GM21367 (cell line): ENCODE measurements at regions not wholly inside any gene's neighbourhood (a gene's known extent, or its start where the extent isn't known, plus 50 kb on each side); places are given as distances from the start of the nearest gene placed in this dataset.
"Not testable (repeated sequence)": the region's sequence is repeated elsewhere in the genome, so short reads cannot be mapped to it uniquely, and the experiment has no call there.

Experiments
- ATAC-seq: cut with Tn5 transposase; IDR thresholded peaks from one replicate; pipeline ENCODE4 v1.9.1; 2021; ENCODE audit not compliant: unreplicated experiment

DNA sequence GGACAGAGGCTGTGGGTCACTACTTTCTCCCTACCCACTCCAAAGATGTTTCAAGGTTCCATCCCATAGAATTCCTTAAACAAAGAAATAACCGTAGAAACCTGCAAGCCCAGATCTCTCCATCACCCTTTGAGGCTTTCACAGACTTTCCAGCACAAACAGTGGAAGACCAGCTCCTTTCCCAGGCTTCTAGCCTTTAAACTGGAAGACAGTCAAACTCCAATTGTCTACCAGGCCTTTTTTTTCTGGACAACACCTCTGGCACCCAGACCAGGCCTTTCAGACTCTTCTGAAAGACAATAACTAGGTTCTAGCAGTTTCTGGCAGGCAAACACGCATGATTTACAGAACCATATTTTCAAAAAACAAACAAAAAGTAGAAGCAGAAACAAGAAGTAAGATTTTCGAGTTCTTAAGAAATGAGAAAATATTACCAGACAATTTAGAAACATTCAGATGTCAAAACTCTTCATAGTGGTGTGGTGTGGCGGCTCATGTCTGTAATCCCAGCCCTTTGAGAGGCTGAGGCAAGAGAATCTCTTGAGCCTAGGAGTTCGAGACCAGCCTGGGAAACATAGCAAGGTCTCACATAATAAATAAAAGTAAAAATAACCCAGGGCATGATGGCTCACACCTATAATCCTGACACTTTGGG, 73.0 kb upstream of the EPCAM start:
- no peak for ATAC-seq

DNA sequence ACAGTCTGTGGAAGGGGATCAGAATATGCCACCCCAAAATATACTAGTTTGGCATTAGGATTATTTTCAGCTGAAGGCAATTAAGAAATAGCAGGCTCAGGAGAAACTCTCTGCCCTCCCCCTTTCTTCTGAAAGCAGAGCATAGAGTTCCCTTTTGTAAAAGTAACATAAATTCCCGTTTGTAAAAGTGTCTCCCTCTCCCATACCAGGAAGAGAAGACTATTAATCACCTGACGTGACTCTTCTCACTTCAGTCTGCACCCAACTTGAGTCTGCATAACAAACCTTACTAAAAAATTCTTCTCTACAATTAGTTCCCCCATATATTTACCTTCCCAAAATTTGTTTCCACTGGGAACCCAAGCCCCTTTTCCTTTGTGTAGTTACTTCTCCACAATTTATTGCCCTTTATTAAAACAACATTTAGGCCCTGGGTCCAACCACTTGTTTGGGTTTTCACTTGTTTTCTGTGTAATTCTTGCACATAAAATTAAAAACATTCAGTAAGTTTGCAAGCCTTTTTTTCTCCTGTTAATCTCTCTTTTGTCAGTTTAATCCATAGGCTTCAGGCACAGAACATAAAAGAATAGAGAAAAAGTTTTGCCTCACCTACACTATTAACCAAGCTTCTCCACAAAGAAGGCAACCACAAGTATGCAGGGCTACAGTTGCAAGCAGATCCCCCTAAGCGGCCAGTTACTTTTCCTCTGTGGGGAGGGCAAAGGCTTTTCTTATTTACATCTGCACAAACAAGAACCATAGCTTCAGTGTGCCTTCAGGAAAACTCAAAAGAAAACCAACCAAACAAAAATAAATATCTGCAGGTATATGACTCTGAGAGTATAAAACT, 73.8 kb upstream of the EPCAM start:
- no peak for ATAC-seq

DNA sequence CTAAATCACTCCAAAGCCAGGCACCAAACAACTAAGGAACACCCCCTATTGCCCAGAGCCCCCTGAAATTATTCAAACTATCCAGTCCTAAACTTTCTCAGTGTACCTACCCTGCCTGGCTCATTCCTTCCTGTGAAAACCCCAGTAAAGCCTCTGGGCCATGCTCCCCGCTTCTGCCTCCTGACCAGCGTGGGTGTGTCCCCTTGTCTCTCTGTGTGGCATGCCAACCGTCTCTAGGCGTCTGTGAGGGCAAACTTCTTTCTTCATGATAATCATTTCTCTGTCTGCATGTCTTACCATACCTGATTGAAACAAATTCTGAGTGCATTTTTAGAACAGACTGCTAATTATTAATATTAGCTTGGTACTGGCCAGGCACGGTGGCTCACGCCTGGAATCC, 75.1 kb upstream of the EPCAM start:
- ATAC-seq = no peak

DNA sequence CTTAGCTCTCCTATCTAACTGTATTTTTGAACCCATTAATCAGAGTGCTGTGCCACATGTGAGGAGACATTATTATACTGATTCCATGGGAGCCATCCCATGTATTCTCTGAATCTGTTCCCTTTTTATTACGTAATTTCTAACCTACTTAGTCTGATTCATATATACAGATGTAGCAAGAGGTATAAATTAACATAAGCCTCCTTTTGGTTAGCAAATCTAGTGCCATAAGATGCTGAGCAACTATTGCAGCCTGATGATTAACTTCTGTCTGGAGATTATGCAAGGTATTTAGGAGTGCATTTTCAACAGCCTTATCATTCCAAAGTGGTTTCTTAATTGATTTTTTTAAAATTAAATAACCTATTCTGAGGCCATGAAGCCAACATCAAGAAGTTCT, 80.2 kb upstream of the EPCAM start:
- ATAC-seq = no peak

DNA sequence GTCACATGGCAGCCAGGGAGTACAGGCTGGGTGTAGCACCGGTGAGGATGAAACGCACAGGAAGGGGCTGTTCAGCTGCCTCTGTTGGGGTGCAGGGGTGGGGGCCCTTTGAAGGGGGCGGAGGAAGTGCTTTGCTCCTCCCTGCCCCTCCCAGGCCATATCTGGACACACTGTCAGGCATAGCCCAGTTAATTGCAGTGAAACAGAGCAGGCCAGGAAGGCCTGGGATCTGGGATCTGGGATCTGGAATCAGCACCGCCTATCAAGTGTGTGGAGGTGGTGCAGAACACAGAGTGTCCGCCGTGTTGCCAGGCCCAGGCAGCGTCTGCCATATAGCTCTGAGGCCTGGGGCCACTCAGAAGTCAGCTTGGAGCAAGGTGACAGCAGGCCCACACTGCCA, 85.5 kb upstream of the EPCAM start:
- ATAC-seq = no peak

DNA sequence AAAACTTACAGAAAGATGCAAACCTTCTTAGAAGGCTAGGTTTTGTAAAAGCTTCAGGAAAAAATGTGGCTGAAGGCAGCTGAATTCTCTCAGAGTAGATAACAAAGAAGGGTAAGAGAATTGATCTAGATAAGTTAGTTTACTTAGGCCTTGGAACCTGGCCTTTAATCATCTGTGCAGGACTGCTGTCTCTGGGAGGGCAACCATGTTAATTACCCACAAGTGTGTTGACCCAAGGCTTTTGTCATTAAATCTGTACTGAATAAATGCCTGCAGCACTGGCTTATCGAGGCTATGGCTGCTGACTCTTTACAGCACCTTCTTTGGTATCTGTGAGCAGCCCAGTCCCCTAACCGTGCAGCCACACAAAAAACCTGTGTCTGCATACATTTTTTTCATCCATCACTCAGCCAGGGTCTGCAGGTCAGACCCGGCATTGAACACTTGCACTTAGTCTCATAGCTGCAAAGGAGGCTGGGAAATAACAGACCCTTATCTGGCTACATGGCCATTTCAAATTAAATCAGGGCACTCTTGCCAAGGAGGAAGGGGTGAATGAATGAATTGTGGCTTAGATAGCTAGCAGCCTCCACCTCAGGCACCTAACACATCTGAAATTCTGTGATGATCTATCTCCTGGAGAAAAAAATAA, 86.4 kb upstream of the EPCAM start:
- ATAC-seq = no peak

DNA sequence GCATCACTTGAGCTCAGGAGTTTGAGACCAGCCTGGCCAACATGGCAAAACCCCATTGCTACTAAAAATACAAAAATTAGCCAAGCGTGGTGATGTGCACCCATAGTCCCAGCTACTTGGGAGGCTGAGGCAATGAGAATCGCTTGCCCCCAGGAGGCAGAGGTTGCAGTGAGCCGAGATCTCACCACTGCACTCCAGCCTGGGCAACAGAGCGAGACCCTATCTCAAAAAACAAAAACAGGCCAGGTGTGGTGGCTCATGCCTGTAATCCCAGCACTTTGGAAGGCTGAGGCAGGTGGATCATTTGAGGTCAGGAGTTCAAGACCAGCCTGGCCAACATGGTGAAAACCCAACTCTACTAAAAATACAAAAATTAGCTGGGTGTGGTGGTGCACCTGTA, 89.6 kb upstream of the EPCAM start:
- ATAC-seq = not testable (repeated sequence)

DNA sequence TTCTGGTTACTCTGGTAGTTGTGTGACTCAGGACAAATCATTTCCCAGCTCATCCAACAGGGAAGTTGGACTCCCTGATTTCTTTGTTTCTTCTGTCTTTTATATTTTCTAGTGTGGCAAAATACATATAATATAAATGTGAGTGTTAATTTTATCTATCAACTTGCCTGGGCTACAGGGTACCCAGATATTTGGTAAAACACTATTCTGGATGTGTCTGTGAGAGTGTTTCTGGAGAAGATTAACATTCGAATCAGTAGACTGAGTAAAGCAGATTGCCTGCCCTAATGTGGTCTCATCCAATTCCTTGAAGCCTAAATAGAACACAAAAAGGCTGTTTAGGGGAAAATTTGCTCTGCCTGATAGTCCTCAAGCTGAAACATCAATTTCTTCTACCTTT, 91.1 kb upstream of the EPCAM start:
- no peak for ATAC-seq

DNA sequence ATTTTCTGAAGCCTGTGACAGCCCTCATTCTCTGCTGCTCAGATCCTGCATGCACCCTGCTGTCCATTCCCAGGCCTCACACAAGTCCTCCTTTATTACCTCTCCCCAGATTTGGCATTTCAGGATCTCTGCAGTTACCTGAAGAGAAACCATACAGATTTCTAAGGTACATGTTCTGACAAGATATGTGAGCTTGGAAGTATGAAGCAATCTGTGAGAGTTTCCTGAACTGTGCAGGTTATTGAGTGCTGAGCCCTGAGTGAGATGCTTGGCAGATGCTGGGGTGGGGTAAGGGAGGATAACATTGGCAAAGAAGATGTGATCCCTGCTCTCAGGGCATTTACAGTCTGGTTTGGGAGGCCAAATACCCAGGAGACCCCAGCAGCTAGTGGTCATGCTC, 91.9 kb upstream of the EPCAM start:
- ATAC-seq = no peak

DNA sequence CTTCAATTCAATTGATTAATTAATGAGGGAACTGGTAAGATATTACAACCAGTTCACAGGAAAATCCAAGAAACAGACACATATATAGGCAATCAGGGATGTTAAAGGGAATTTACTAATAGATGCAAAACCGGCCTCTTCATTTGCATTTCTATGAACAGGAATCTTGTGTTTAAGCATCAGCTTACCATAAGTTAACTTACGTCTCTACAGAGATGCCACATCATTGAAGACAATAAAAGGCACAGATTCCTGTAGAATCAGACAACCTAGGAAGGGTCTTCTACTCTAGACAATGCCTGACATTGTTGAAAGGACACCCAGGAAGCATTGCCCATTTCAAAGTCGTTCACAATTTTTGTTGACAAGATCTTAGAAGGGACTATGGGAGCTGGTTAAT, 93.0 kb upstream of the EPCAM start:
- no peak for ATAC-seq

DNA sequence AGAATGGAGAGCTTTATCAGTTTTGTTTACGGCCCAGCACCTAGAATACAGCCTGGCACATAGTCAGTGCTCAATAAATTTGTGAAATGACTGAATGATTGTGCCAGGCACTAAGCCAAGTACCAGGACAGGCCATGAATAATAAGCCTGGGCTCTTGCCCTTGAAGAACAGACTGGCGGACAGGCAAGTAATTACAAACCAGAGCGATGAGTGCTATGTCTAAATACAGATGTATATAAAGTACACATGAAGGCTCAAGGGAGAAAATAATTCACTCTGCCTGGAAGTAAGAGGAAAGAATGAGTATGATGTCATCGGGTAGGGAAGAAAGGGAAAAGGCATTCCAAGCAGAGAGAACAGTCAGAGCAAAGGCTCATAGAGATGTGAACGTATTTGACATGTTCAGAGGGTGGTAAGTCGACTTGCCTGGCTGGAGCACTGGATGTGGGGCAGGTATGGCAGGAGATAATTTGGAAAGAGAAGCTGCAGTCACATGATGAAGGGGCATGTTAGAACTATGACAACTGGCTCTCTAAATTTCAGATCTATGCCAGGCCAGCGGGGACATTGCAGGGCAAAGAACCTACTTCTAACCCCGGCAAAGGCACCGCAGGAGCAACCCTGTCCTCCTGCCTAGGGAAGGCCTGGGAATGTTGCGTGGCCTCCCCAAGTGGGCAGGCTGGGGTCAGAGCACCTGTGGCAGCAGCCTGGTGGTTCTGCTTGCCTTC, 94.9 kb upstream of the EPCAM start:
- ATAC-seq = no peak

DNA sequence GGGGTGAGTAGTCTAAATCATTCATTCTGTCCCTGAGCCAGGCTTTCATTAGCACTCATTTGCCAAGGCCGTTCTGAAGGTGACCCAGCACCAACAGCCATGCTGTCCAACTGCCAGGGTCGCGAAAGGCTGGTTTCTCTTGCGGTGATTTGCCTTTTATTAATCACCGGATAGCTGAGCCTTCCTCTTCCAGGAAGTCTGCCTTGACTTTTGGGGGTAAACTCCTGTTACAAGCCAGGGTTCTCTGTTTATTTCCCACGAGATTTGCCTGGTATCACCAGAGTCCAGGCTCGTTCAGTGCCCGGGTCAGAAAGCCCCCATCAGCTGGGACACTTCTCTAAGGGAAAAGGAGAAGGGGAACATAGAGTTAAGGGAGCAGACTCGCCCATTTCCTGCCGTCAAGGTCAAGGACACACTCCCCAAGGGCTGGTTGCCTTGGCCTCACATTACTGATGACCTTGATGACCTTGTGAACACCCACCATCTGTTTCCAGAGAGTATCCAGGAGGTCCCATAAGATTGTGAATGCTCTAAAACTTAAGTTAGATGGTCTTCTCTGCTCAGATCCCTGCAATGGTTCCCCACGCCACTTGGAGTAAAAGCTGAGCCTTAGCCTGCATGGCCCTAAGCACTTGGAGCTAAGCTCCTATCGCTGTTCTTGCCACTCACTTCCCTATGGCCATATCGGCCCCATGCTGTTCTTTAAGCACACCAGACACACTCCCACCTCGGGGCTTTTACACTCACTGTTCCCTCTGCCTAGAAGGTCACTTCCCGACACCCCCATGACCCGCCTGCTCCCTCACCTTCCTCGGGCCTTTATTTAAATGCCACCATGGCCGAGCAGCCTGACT, 96.0 kb upstream of the EPCAM start:
- ATAC-seq = no peak

DNA sequence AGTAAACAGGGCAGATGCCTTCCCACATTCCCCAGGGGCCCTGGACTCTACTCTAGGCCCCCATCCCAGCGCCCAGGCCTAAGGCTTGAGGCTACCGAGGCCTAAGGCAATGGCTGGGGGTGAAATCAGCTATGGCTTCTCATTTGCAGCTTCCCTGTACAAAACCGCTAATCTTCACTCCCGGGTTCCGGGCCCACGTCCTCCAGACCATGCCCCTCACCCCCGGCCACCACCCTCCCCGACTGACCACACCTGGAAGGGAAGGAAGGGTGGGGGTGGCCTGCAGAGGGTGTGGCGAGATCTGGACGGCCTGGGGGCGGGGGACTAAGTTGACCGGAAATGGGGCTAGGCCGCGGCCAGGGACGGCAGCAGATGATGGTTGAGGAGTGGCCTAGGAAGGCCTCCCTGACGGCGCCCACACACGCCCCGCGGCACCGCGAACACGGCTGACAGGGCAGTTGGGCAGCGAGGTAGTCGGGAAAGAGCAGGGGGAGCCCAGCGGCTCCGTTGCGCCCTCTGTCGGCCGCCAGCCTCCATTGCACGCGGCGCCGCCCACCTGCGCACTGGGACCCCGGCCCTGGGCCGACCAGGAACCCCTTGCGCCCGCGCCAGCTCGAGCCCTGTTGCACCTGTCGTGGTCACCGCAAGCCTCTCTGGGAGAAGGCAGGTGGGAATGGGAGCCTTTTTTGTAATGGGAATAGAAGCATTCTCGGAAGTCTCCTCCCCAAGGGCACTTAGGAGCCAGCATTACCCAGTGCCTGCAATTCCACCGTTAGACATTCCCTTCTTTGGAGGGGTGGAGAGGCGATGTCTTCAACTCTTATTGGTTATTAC, 95.9 kb upstream of the CALM2 start:
- ATAC-seq = no peak

DNA sequence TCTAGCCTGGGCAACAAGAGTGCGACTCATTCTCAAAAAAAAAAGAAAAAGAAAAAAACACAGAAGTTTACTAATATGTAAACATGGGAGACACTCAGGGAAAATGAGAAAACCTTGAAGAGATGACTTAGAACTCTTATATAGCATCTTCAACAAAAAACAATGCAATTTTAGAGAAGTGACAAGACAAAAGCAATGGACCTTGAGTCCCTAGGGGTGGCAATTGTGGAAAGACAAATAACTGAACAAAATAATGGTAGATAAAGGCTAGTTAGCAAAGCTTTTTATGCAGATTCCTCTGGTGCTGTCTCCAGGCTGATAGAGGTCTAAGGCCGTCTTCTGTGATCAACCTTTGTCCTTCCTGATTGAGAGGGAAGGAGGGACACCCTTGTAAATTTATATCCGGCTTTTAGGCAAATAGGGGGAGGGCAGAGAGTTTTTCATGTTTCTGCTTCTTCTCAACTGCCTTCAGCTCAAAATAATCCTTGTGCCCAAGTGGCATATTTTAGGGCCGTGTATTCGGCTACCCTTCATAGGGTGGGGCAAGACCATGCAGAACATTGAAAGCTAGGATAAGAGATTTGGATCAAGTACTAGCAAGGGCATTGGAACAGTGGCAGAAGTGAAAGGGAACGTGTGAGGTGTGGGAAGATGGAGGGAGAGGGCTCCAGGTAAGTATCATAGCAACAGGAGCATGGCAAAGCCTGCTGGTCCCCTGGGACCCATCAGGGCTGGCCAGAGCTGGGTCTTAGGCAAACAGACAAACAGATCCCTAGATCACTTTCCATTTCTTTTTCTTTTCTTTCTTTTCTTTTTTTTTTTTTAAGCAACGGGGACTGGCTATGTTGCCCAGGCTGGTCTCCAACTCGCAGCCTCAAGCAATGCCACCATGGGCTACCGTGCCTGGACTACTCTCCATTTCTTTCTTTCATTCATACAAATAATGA, 95.0 kb upstream of the CALM2 start:
- ATAC-seq = no peak

DNA sequence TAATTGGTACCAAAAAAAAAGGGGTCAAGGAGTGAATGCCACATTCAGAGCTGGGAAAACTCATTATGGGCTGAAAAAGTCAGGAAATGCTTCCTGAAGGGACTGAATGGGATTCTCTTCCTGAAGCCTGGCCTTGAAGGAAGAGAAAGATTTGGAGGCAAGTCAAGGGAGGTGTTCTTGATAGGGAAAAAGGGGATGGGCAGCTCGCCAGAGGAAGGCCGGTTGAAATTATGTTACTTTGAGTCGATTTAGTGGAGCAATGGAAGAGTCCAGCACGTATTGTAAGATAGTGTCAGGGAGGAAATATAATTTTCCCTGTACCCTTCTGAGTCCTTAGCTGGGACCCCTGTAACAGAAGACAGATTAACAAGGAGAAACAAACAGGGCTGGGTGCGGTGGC, 94.1 kb upstream of the CALM2 start:
- ATAC-seq = no peak

DNA sequence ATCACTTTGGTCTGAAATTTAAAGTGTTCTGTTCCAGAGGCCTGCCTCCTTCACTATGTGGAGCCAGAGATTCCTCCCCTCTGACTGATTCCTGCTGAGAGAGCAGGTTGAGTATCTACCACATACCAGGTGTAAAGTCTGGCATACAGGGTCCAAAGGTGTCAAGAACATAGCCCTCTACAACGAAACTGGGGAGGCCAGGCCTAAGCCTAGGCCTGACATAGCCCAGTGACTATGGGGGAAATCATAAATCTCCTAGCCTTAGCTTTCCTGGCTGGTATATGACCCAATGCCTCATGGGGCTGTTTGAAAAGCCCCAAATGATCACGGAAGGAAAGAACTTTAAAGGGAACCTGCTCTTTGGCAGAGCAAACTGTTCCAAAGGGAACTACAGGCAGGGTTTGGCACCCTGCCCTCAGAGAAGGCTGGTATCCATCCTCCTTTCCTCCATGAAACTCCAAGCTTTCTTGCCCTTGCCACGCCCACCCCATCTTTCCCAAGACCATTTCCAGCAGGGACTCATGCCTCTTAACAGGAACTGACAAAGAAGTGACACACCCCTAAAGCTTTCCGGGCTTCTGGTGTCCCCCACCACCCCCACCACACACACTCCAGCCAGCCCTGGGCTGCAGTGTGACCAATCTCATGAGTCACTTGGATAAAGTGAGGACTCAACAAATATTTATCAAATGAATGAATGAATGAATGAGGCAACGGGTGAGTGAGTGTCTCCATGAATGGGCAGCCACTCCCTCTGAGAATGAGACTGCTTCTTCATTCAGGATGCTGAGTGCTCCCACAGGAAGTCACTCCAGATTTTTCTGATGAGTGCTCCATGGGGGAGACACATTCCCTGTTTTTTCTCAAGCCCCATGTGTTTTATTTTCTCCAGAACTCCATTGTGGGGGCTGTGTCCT, 93.3 kb upstream of the CALM2 start:
- ATAC-seq = no peak

DNA sequence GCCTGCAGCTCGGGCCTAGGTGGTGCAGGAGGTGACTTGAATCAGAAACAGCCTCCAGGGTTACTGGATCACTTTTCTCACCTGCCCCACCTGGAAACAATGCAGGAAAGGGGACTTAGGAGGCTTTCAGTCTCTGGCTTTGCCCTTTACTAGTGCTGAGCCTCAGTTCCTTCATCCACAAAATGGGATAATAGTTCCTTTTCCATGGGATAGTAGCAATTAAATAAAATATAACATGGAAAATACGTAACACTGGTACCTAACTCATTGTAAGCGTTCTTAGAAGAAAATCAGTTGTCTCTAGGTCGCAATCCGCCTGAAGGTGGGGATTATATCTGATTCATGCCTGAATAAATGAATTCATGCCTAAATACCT, 91.4 kb upstream of the CALM2 start:
- no peak for ATAC-seq
